GM23338 (cell line): ENCODE measurements at regions not wholly inside any gene's neighbourhood (a gene's known extent, or its start where the extent isn't known, plus 50 kb on each side); places are given as distances from the start of the nearest gene placed in this dataset.

Experiments used
- ATAC-seq: fragments of 200-7000 bp; cut with Tn5 transposase; 3 replicates; pipeline ENCODE4 v1.9.1; 2020
- DNase-seq: peaks from one replicate; pipeline ENCODE4 v3.0.0-alpha.2; 2015; ENCODE audit warnings: low spot score
- H2AFZ ChIP-seq: fragments of 200-600 bp; sonication (generic); 2 replicates; pipeline ENCODE4 v1.8.0; 2016; ENCODE audit warnings: antibody characterized with exemption, mild to moderate bottlenecking, moderate library complexity
- H3F3A ChIP-seq: fragments of 200-600 bp; sonication (generic); replicated peaks from 2 replicates; pipeline ENCODE4 v1.8.0; 2017; ENCODE audit warnings: antibody characterized with exemption, mixed run types, low read depth
- H3K27ac ChIP-seq: fragments of 200-600 bp; sonication (generic); 2 replicates; pipeline ENCODE4 v1.6.1; 2016; ENCODE audit warnings: low read depth
- H3K27me3 ChIP-seq: fragments of 200-600 bp; sonication (generic); 2 replicates; pipeline ENCODE4 v1.8.0; 2016; ENCODE audit warnings: mild to moderate bottlenecking, mixed run types, moderate library complexity; ENCODE audit not compliant: insufficient read depth
- H3K36me3 ChIP-seq: fragments of 200-600 bp; sonication (generic); 2 replicates; pipeline ENCODE4 v1.8.0; 2016; ENCODE audit warnings: mild to moderate bottlenecking; ENCODE audit not compliant: insufficient read depth
- H3K4me1 ChIP-seq: fragments of 200-600 bp; sonication (generic); 2 replicates; pipeline ENCODE4 v1.8.0; 2016; ENCODE audit warnings: mild to moderate bottlenecking, moderate library complexity; ENCODE audit not compliant: insufficient read depth
- H3K4me2 ChIP-seq: fragments of 200-600 bp; sonication (generic); 2 replicates; pipeline ENCODE4 v1.7.1; 2017; ENCODE audit warnings: mixed run types
- H3K4me3 ChIP-seq: fragments of 200-600 bp; sonication (generic); 2 replicates; pipeline ENCODE4 v1.6.1; 2016; ENCODE audit warnings: mixed run types
- H3K79me2 ChIP-seq: fragments of 200-600 bp; sonication (generic); replicated peaks from 2 replicates; pipeline ENCODE4 v1.8.0; 2017; ENCODE audit warnings: mild to moderate bottlenecking; ENCODE audit not compliant: insufficient read depth
- H3K9me2 ChIP-seq: fragments of 200-600 bp; sonication (generic); 2 replicates; pipeline ENCODE4 v1.8.0; 2017; ENCODE audit not compliant: insufficient read depth
- H4K20me1 ChIP-seq: fragments of 200-600 bp; sonication (generic); replicated peaks from 2 replicates; pipeline ENCODE4 v1.8.0; 2017; ENCODE audit warnings: mild to moderate bottlenecking; ENCODE audit not compliant: insufficient read depth
- H3K27ac Mint-ChIP-seq: 2 replicates; pipeline ENCODE4 v1.8.0; 2020; ENCODE audit warnings: inconsistent platforms, mild to moderate bottlenecking, moderate library complexity, mixed read lengths
- H3K27me3 Mint-ChIP-seq: 3 replicates; pipeline ENCODE4 v1.8.0; 2022; ENCODE audit warnings: low read depth, mild to moderate bottlenecking, moderate library complexity, mixed read lengths, inconsistent platforms; ENCODE audit not compliant: insufficient read depth, poor library complexity
- H3K36me3 Mint-ChIP-seq: 3 replicates; pipeline ENCODE4 v1.8.0; 2021; ENCODE audit warnings: low read depth, mild to moderate bottlenecking, inconsistent platforms, moderate library complexity, mixed read lengths
- H3K4me1 Mint-ChIP-seq: 3 replicates; pipeline ENCODE4 v1.8.0; 2020; ENCODE audit warnings: mild to moderate bottlenecking, inconsistent platforms, mixed read lengths
- H3K4me3 Mint-ChIP-seq: 3 replicates; pipeline ENCODE4 v1.8.0; 2021; ENCODE audit warnings: moderate library complexity, mild to moderate bottlenecking, inconsistent platforms, mixed read lengths
- H3K9me3 Mint-ChIP-seq: 3 replicates; pipeline ENCODE4 v1.8.0; 2020; ENCODE audit warnings: moderate library complexity, mild to moderate bottlenecking, inconsistent platforms, mixed read lengths
- CREB1 ChIP-seq: fragments of 250-450 bp; sonication (Bioruptor Pico); IDR thresholded peaks from 2 replicates; pipeline ENCODE4 v1.5.0; 2020; ENCODE audit warnings: low read depth, mild to moderate bottlenecking, moderate library complexity
- ETS1 ChIP-seq: IDR thresholded peaks from 2 replicates; pipeline ENCODE4 v1.6.1; 2016; ENCODE audit warnings: antibody characterized with exemption
- EZH2 ChIP-seq: fragments of 200-600 bp; sonication (generic); IDR thresholded peaks from one replicate; pipeline ENCODE4 v1.8.0; 2017; ENCODE audit warnings: antibody characterized with exemption, mild to moderate bottlenecking, low read depth; ENCODE audit not compliant: unreplicated experiment
- JUNB ChIP-seq: IDR thresholded peaks from one replicate; pipeline ENCODE4 v1.6.1; 2016; ENCODE audit warnings: antibody characterized with exemption; ENCODE audit not compliant: unreplicated experiment
- POLR2AphosphoS5 ChIP-seq: IDR thresholded peaks from 2 replicates; pipeline ENCODE4 v1.6.1; 2016; ENCODE audit warnings: antibody characterized with exemption, low read depth
- REST ChIP-seq: IDR thresholded peaks from one replicate; pipeline ENCODE4 v1.6.1; 2018; ENCODE audit warnings: antibody characterized with exemption; ENCODE audit not compliant: unreplicated experiment
- STAT1 ChIP-seq: IDR thresholded peaks from one replicate; pipeline ENCODE4 v1.6.1; 2016; ENCODE audit warnings: antibody characterized with exemption; ENCODE audit not compliant: unreplicated experiment
- ZNF114 ChIP-seq: fragments of 250-450 bp; sonication (Bioruptor Pico); IDR thresholded peaks from 2 replicates; pipeline ENCODE4 v1.5.0; 2020; ENCODE audit warnings: mild to moderate bottlenecking, moderate library complexity

- Mint-ChIP-seq H3K4me3 (no peak overlapping the region), H3K27me3 (peaks cover 2% of the 10 kb centered on the region), H3K9me3 (peaks cover 30% of the 10 kb centered on the region), H3K36me3 (peaks cover 56% of the 10 kb centered on the region), H3K4me1 (peaks cover 13% of the 10 kb centered on the region; the same call in 2 of the 3 replicates), H3K27ac (no peak overlapping the region)
- Histone ChIP-seq H3K4me2 (no peak overlapping the region), H3F3A (no peaks in the 10 kb centered on the region), H3K9me2 (no peaks in the 10 kb centered on the region), H3K36me3 (no peaks in the 10 kb centered on the region; the same call in 1 of the 2 replicates), H3K27me3 (no peaks in the 10 kb centered on the region), H3K4me3 (no peak overlapping the region), H3K79me2 (peaks cover 95% of the 10 kb centered on the region), H2AFZ (no peak overlapping the region), H4K20me1 (peaks cover 5% of the 10 kb centered on the region; the same call in 1 of the 2 replicates), H3K4me1 (no peaks in the 10 kb centered on the region; the same call in 1 of the 2 replicates), H3K27ac (no peak overlapping the region)
- no peak for DNase-seq
- no peak for ATAC-seq
- no peak for TF ChIP-seq REST
- no peak for TF ChIP-seq EZH2
- no peak for TF ChIP-seq ETS1
- TF ChIP-seq CREB1 (CRISPR knock-in tag): no peak
- no peak for TF ChIP-seq JUNB
- TF ChIP-seq STAT1: no peak
Measured at GRCh38 chr14:89524990-89525667, 108.1 kb upstream of the FOXN3 start.

GRCh38 chr14:89524412-89524811, 107.4 kb upstream of the FOXN3 start:
- H3K27ac Mint-ChIP-seq: no peak overlapping the region
- H3K36me3 Mint-ChIP-seq: peaks cover 53% of the 10 kb centered on the region
- no peaks in the 10 kb centered on the region for H3K9me2 ChIP-seq
- peaks cover 2% of the 10 kb centered on the region for H3K27me3 Mint-ChIP-seq
- peaks cover 15% of the 10 kb centered on the region; the same call in 2 of the 3 replicates for H3K4me1 Mint-ChIP-seq
- ATAC-seq (no peak), DNase-seq (no peak)
- peaks cover 96% of the 10 kb centered on the region for H3K79me2 ChIP-seq
- no peaks in the 10 kb centered on the region; the same call in 1 of the 2 replicates for H3K4me1 ChIP-seq
- H3F3A ChIP-seq: no peaks in the 10 kb centered on the region
- H3K36me3 ChIP-seq: no peaks in the 10 kb centered on the region; the same call in 1 of the 2 replicates
- no peak overlapping the region for H3K4me3 Mint-ChIP-seq
- H3K4me3 ChIP-seq: no peak overlapping the region
- H3K9me3 Mint-ChIP-seq: peaks cover 27% of the 10 kb centered on the region; the same call in 2 of the 3 replicates
- H3K27me3 ChIP-seq: no peaks in the 10 kb centered on the region
- no peak overlapping the region for H3K4me2 ChIP-seq
- H2AFZ ChIP-seq: no peak overlapping the region
- H3K27ac ChIP-seq: no peak overlapping the region
- H4K20me1 ChIP-seq: peaks cover 5% of the 10 kb centered on the region; the same call in 1 of the 2 replicates
- no peak for TF ChIP-seq ETS1
- no peak for TF ChIP-seq ZNF114 (CRISPR knock-in tag)
- no peak for TF ChIP-seq CREB1 (CRISPR knock-in tag)
- no peak for TF ChIP-seq REST
- no peak for TF ChIP-seq POLR2AphosphoS5
